Right lobe of liver (tissue), 4 donors: ENCODE measurements at regions not wholly inside any gene's neighbourhood (a gene's known extent, or its start where the extent isn't known, plus 50 kb on each side); places are given as distances from the start of the nearest gene placed in this dataset.

Experiments used
- POLR2A ChIP-seq: fragments of 450-650 bp; IDR thresholded peaks from one replicate; pipeline ENCODE4 v1.6.1; 2017; ENCODE audit warnings: antibody characterized with exemption, mild to moderate bottlenecking
- TF ChIP-seq, protein P1 (sequence below), 4 donors: fragments of 200-600 bp in 3 of 4; fragments of 450-650 bp in 1 of 4; IDR thresholded peaks; one replicate each; pipeline versions ENCODE4 v1.5.1 to v1.8.0; 2016 to 2022; ENCODE audit warnings: antibody characterized with exemption in 4 of 4, mild to moderate bottlenecking in 2 of 4
- donor health status: DM: no; HTN: no; CAD: no.
- donor health status: DM: no; HTN: no; CAD: no.
- donor health status: DM: no; HTN: yes; CAD: no.

- TF ChIP-seq POLR2A, result no peak
- TF ChIP-seq, protein P1, sequence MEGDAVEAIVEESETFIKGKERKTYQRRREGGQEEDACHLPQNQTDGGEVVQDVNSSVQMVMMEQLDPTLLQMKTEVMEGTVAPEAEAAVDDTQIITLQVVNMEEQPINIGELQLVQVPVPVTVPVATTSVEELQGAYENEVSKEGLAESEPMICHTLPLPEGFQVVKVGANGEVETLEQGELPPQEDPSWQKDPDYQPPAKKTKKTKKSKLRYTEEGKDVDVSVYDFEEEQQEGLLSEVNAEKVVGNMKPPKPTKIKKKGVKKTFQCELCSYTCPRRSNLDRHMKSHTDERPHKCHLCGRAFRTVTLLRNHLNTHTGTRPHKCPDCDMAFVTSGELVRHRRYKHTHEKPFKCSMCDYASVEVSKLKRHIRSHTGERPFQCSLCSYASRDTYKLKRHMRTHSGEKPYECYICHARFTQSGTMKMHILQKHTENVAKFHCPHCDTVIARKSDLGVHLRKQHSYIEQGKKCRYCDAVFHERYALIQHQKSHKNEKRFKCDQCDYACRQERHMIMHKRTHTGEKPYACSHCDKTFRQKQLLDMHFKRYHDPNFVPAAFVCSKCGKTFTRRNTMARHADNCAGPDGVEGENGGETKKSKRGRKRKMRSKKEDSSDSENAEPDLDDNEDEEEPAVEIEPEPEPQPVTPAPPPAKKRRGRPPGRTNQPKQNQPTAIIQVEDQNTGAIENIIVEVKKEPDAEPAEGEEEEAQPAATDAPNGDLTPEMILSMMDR (IDR thresholded peaks at IDR 0.05), result no peak
Observed at GRCh38 chr21:18601146-18601545, 197.6 kb upstream of the TMPRSS15 start.
